Naive thymus-derived CD8-positive, alpha-beta T cell (primary cell): ENCODE measurements at regions not wholly inside any gene's neighbourhood (a gene's known extent, or its start where the extent isn't known, plus 50 kb on each side); places are given as distances from the start of the nearest gene placed in this dataset.

ENCODE experiments used
- ATAC-seq, 2 donors: fragments of 150-1000 bp; cut with Tn5 transposase in 1 of 2; sonication (Bioruptor Pico), chemical (Tn5 transposase) in 1 of 2; 1 replicate in 1 of 2; 2 replicates in 1 of 2; pipeline ENCODE4 v1.10.0; 2021; ENCODE audit warnings: mild to moderate bottlenecking in 2 of 2, moderate library complexity in 2 of 2
- POLR2A ChIA-PET: fragments of 350-600 bp; sonication (Branson Sonifier 250); formaldehyde crosslinking; loops from one replicate; lab custom pipeline; 2021; ENCODE audit warnings: antibody characterized with exemption; lab: Charles Lee
- DNase-seq, 10 donors: peaks; one replicate each; pipeline versions ENCODE4 v3.0.0 to v3.0.0-alpha.2; 2020 to 2022
- H3K27ac Mint-ChIP-seq, 10 donors: one replicate each; pipeline ENCODE4 v1.8.0; 2020 to 2022; ENCODE audit warnings: mild to moderate bottlenecking in 10 of 10, mixed read lengths in 10 of 10, moderate library complexity in 4 of 10, inconsistent platforms in 1 of 10
- H3K27me3 Mint-ChIP-seq, 5 donors: one replicate each; pipeline ENCODE4 v1.8.0; 2021 to 2022; ENCODE audit warnings: mixed read lengths in 5 of 5
- H3K36me3 Mint-ChIP-seq, 3 donors: one replicate each; pipeline ENCODE4 v1.8.0; 2020 to 2022; ENCODE audit warnings: mixed read lengths in 3 of 3, mild to moderate bottlenecking in 2 of 3, inconsistent platforms in 1 of 3
- H3K4me1 Mint-ChIP-seq, 4 donors: one replicate each; pipeline ENCODE4 v1.8.0; 2021 to 2022; ENCODE audit warnings: mixed read lengths in 4 of 4
- H3K4me3 Mint-ChIP-seq, 10 donors: one replicate each; pipeline ENCODE4 v1.8.0; 2020 to 2022; ENCODE audit warnings: mild to moderate bottlenecking in 10 of 10, mixed read lengths in 10 of 10, moderate library complexity in 6 of 10, inconsistent platforms in 1 of 10
- H3K9me3 Mint-ChIP-seq, 9 donors: one replicate each; pipeline ENCODE4 v1.8.0; 2020 to 2022; ENCODE audit warnings: mixed read lengths in 9 of 9, mild to moderate bottlenecking in 3 of 9, inconsistent platforms in 1 of 9, moderate library complexity in 1 of 9

DNA sequence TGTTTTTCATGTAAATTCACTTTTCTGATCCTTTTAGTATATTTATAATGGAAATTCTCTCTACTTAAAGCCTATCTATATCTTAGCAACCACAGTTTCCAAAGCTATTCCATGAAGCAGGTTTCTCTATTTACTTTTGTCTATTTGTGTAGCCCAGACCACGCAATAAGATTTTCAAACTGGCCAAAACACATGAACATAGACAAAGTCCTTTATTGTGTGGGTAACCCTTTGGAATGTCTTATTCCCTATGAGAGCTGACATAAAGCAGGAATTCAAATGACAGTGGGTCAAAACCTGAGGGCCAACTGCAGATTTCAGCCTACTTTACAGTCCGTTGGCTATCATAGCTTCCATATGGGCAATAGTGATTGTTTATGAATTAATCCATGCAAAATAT, 252.6 kb downstream of the LTN1 start:
- Mint-ChIP-seq H3K36me3 (peaks cover 0 to 8% (median 2%) of the 10 kb centered on the region in 3 donors), H3K27me3 (peaks cover 0 to 3% (median 0%) of the 10 kb centered on the region in 5 donors), H3K27ac (no peak overlapping the region), H3K9me3 (no peaks in the 10 kb centered on the region), H3K4me3 (no peak overlapping the region), H3K4me1 (peaks cover 0 to 7% (median 0%) of the 10 kb centered on the region in 4 donors)
- DNase-seq, result no peak
- ATAC-seq, result no peak
- POLR2A ChIA-PET, result no interaction called here

- ATAC-seq, result no peak
- POLR2A ChIA-PET, result no interaction called here
Measured at GRCh38 chr21:28738882-28739281, 253.8 kb downstream of the LTN1 start.

GRCh38 chr21:28738420-28738704, 254.3 kb downstream of the LTN1 start:
- DNase-seq (no peak), ATAC-seq (no peak)
- Mint-ChIP-seq H3K9me3 (no peaks in the 10 kb centered on the region), H3K4me3 (peak overlapping the region in 1 of 10 donors; percentile 23), H3K27ac (no peak overlapping the region), H3K4me1 (peaks cover 0 to 7% (median under 1%) of the 10 kb centered on the region in 4 donors), H3K36me3 (peaks cover 0 to 8% (median 2%) of the 10 kb centered on the region in 3 donors), H3K27me3 (peaks cover 0 to 2% (median 0%) of the 10 kb centered on the region in 5 donors)
- POLR2A ChIA-PET, result no interaction called here

More at GRCh38 chr21:28738882-28739281, 253.8 kb downstream of the LTN1 start:
- H3K36me3 Mint-ChIP-seq, result peaks cover 0 to 8% (median 2%) of the 10 kb centered on the region in 3 donors
- H3K4me3 Mint-ChIP-seq, result peak overlapping the region in 4 of 10 donors; percentile 2 to 49 (median 32)
- H3K4me1 Mint-ChIP-seq, result peaks cover 0 to 7% (median under 1%) of the 10 kb centered on the region in 4 donors
- H3K27me3 Mint-ChIP-seq, result peaks cover 0 to 3% (median 0%) of the 10 kb centered on the region in 5 donors
- DNase-seq, result no peak
- H3K9me3 Mint-ChIP-seq, result no peaks in the 10 kb centered on the region
- peak overlapping the region in 2 of 10 donors; percentile 11 to 42 for H3K27ac Mint-ChIP-seq

GRCh38 chr21:28737674-28738419, 254.8 kb downstream of the LTN1 start:
- POLR2A ChIA-PET, result no interaction called here
- Mint-ChIP-seq H3K9me3 (no peaks in the 10 kb centered on the region), H3K27me3 (no peaks in the 10 kb centered on the region), H3K27ac (no peak overlapping the region), H3K36me3 (peaks cover 0 to 8% (median 2%) of the 10 kb centered on the region in 3 donors), H3K4me3 (no peak overlapping the region), H3K4me1 (peaks cover 0 to 7% (median under 1%) of the 10 kb centered on the region in 4 donors)
- DNase-seq (no peak), ATAC-seq (no peak)

GRCh38 chr21:28734522-28735175, 258.0 kb downstream of the LTN1 start:
- H3K4me1 Mint-ChIP-seq, result peaks cover 0 to 7% (median under 1%) of the 10 kb centered on the region in 4 donors
- POLR2A ChIA-PET, result no interaction called here
- H3K36me3 Mint-ChIP-seq, result peaks cover 0 to 5% (median 0%) of the 10 kb centered on the region in 3 donors
- no peak overlapping the region for H3K4me3 Mint-ChIP-seq
- DNase-seq (no peak), ATAC-seq (no peak)
- H3K9me3 Mint-ChIP-seq, result no peaks in the 10 kb centered on the region
- no peak overlapping the region for H3K27ac Mint-ChIP-seq
- no peaks in the 10 kb centered on the region for H3K27me3 Mint-ChIP-seq

- Mint-ChIP-seq H3K4me1 (peaks cover 0 to 2% (median 0%) of the 10 kb centered on the region in 4 donors), H3K27me3 (no peaks in the 10 kb centered on the region)
Measured at GRCh38 chr21:28731700-28732321, 260.9 kb downstream of the LTN1 start.

GRCh38 chr21:28729887-28730286, 262.8 kb downstream of the LTN1 start:
- Mint-ChIP-seq H3K27ac (peak overlapping the region in 1 of 10 donors; percentile 21), H3K27me3 (no peaks in the 10 kb centered on the region), H3K4me1 (peaks cover 0 to 2% (median 0%) of the 10 kb centered on the region in 4 donors), H3K36me3 (peaks cover 0 to 3% (median 0%) of the 10 kb centered on the region in 3 donors), H3K4me3 (no peak overlapping the region), H3K9me3 (no peaks in the 10 kb centered on the region)
- DNase-seq, result no peak
- POLR2A ChIA-PET, result no interaction called here
- no peak for ATAC-seq

More at GRCh38 chr21:28731700-28732321, 260.9 kb downstream of the LTN1 start:
- Mint-ChIP-seq H3K27ac (no peak overlapping the region), H3K36me3 (peaks cover 0 to 3% (median 0%) of the 10 kb centered on the region in 3 donors), H3K9me3 (no peaks in the 10 kb centered on the region), H3K4me3 (no peak overlapping the region)
- ATAC-seq (no peak), DNase-seq (no peak)
- POLR2A ChIA-PET, result no interaction called here

DNA sequence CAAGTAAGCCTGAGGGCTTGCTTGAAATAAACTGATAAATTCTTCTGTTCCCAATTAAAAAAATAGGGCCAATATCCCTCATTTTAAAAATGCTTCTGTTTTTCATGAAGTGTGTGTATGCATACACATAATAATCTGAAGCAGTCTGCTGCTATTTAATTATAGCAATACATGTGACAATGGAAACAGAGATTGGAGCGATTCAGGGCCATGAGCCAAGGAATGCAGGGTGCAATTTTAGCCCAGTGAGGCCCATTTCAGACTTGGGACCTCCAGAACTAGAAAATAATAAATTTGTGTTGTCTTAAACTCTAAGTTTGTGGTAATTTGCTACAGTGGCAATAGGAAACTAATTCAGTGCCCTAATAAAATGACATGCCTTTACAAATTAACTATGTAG, 264.9 kb downstream of the LTN1 start:
- peaks cover 5 to 9% (median 7%) of the 10 kb centered on the region in 3 donors for H3K36me3 Mint-ChIP-seq
- no peak overlapping the region for H3K4me3 Mint-ChIP-seq
- no peaks in the 10 kb centered on the region for H3K27me3 Mint-ChIP-seq
- POLR2A ChIA-PET, result no interaction called here
- DNase-seq (no peak), ATAC-seq (no peak)
- H3K4me1 Mint-ChIP-seq, result no peaks in the 10 kb centered on the region
- no peak overlapping the region for H3K27ac Mint-ChIP-seq
- H3K9me3 Mint-ChIP-seq, result no peaks in the 10 kb centered on the region

DNA sequence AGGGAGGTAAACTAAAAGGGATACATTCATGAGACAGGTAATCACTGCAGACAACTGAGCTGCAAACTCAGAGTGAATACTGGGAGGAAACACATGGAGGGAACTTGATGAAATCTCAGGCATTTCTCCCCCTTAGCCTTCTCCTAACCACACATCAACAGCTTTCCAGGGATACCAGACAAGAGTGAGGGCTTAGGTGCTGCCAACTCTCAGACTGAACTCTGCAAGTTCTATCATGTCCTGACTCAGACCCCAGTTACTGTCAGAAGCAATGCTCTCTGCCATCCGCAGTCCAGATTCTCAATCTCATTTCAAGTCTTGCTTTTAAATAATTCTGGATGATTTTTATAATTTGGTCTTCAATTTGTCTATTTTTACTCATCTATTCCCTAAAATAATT, 267.3 kb downstream of the LTN1 start:
- Mint-ChIP-seq H3K9me3 (no peaks in the 10 kb centered on the region), H3K36me3 (peaks cover 7 to 10% (median 9%) of the 10 kb centered on the region in 3 donors), H3K27me3 (no peaks in the 10 kb centered on the region), H3K4me3 (no peak overlapping the region), H3K27ac (no peak overlapping the region), H3K4me1 (no peaks in the 10 kb centered on the region)
- POLR2A ChIA-PET, result no interaction called here
- ATAC-seq, result no peak
- DNase-seq, result no peak

- no peak overlapping the region for H3K4me3 Mint-ChIP-seq
- H3K4me1 Mint-ChIP-seq, result no peaks in the 10 kb centered on the region
- H3K36me3 Mint-ChIP-seq, result peaks cover 9 to 14% (median 10%) of the 10 kb centered on the region in 3 donors
- no peaks in the 10 kb centered on the region for H3K9me3 Mint-ChIP-seq
- no peaks in the 10 kb centered on the region for H3K27me3 Mint-ChIP-seq
- DNase-seq, result no peak
- no peak for ATAC-seq
- POLR2A ChIA-PET, result no interaction called here
- H3K27ac Mint-ChIP-seq, result no peak overlapping the region
Measured at GRCh38 chr21:28723646-28724045, 269.0 kb downstream of the LTN1 start.

DNA sequence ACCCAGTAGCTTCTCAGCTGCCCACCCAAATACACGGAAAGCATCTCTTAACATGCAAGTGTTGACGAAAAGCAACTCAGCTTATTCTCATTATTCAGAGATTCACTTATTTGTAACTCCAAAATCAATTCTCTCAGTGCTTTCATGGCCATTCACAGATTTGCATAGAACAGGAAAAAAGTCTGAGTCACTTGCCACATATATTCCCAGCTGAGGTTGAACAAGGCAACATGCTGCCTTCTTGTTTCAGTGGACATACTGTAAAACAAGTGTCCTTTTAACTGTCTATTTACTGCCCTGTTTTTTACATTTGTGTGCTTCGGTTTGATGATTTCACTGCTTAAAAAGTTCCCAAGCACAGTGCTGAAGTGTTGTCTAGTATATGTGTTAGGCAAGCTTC, 273.0 kb downstream of the LTN1 start:
- DNase-seq, result no peak
- peaks cover 0 to 4% (median 0%) of the 10 kb centered on the region in 9 donors for H3K9me3 Mint-ChIP-seq
- ATAC-seq, result no peak
- no peak overlapping the region for H3K27ac Mint-ChIP-seq
- no peaks in the 10 kb centered on the region for H3K27me3 Mint-ChIP-seq
- POLR2A ChIA-PET, result no interaction called here
- no peaks in the 10 kb centered on the region for H3K4me1 Mint-ChIP-seq
- H3K36me3 Mint-ChIP-seq, result peaks cover 7 to 27% (median 11%) of the 10 kb centered on the region in 3 donors
- no peak overlapping the region for H3K4me3 Mint-ChIP-seq

GRCh38 chr21:28714777-28715464, 277.8 kb downstream of the LTN1 start:
- peaks cover 4 to 43% (median 15%) of the 10 kb centered on the region in 3 donors for H3K36me3 Mint-ChIP-seq
- H3K4me1 Mint-ChIP-seq, result peaks cover 0 to 2% (median 0%) of the 10 kb centered on the region in 4 donors
- POLR2A ChIA-PET, result no interaction called here
- H3K27ac Mint-ChIP-seq, result no peak overlapping the region
- DNase-seq (no peak), ATAC-seq (no peak)
- H3K4me3 Mint-ChIP-seq, result no peak overlapping the region
- H3K9me3 Mint-ChIP-seq, result peaks cover 0 to 9% (median 0%) of the 10 kb centered on the region in 9 donors
- H3K27me3 Mint-ChIP-seq, result no peaks in the 10 kb centered on the region
